K562 (cell line): ENCODE measurements at regions not wholly inside any gene's neighbourhood (a gene's known extent, or its start where the extent isn't known, plus 50 kb on each side); places are given as distances from the start of the nearest gene placed in this dataset.

ENCODE experiments used
- ATAC-seq: fragments of 200-7000 bp; cut with Tn5 transposase; 3 replicates; pipeline ENCODE4 v1.9.1; 2020; ENCODE audit warnings: moderate library complexity
- BruUV-seq: library from RNA; stranded (reverse); fragments of 400-500 nt; replicated peaks from 2 replicates; lab custom pipeline; 2021; lab: Mats Ljungman, UMichigan
- CTCF ChIA-PET: fragments of 300-600 bp; formaldehyde crosslinking; extraction: SDS; loops from one replicate; lab custom pipeline; 2021; ENCODE audit warnings: low intra/inter-chr PET ratio; lab: Yijun Ruan, JAX
- POLR2A ChIA-PET: fragments of 300-600, 350-650 bp; sonication (Branson Sonifier 250); formaldehyde crosslinking; extraction: SDS; loops from one replicate; lab custom pipeline; 2021; ENCODE audit warnings: antibody characterized with exemption, inconsistent platforms; lab: Yijun Ruan, JAX
- DNase-seq, 4 experiments: peaks; one replicate each; pipeline versions ENCODE4 v3.0.0 to v3.0.0-alpha.2; 2011 to 2018; ENCODE audit warnings: low spot score in 3 of 4, mixed read lengths in 3 of 4; ENCODE audit errors: extremely low read depth in 1 of 4
- FAIRE-seq: peaks from 2 replicates; lab custom pipeline; 2011; peaks lifted over from hg19 to GRCh38; lab: Jason Lieb, UNC
- H2AFZ ChIP-seq: 2 replicates; pipeline ENCODE4 v1.6.0; 2011; ENCODE audit warnings: low read depth, low read length, control low read depth, inconsistent platforms
- H3K27ac ChIP-seq: fragments of 200-600 bp; 3 replicates; pipeline ENCODE4 v1.8.0; 2011; ENCODE audit warnings: low read depth, mild to moderate bottlenecking, control low read depth, inconsistent platforms, low read length, moderate library complexity, mixed read lengths; ENCODE audit errors: extremely low read depth
- H3K27me3 ChIP-seq, 2 experiments: fragments of 300-600 bp in 1 of 2; 2 replicates in 1 of 2; 3 replicates in 1 of 2; pipeline versions ENCODE4 v1.6.0 to v1.8.0; 2011; ENCODE audit warnings: inconsistent platforms in 2 of 2, low read length in 2 of 2, mild to moderate bottlenecking in 1 of 2, mixed read lengths in 1 of 2, moderate library complexity in 1 of 2; ENCODE audit not compliant: control insufficient read depth in 2 of 2, insufficient read depth in 2 of 2
- H3K36me3 ChIP-seq: fragments of 300-600 bp; 3 replicates; pipeline ENCODE4 v1.8.0; 2011; ENCODE audit warnings: mild to moderate bottlenecking, low read length, inconsistent platforms; ENCODE audit not compliant: control insufficient read depth, insufficient read depth
- H3K4me1 ChIP-seq, 2 experiments: fragments of 200-600 bp in 1 of 2; replicated peaks in 1 of 2; 2 replicates in 1 of 2; 3 replicates in 1 of 2; pipeline versions ENCODE4 v1.5.1 to v1.8.0; 2011; ENCODE audit warnings: inconsistent platforms in 2 of 2, low read length in 2 of 2, mild to moderate bottlenecking in 1 of 2, mixed read lengths in 1 of 2, moderate library complexity in 1 of 2; ENCODE audit not compliant: control insufficient read depth in 2 of 2, insufficient read depth in 2 of 2
- H3K4me2 ChIP-seq: 2 replicates; pipeline ENCODE4 v1.6.1; 2011; ENCODE audit warnings: low read length, control low read depth, inconsistent platforms, mixed read lengths; ENCODE audit not compliant: insufficient read depth
- H3K4me3 ChIP-seq: fragments of 200-600 bp; sonication (generic), shearing (Covaris generic); 2 replicates; pipeline ENCODE4 v1.5.1; 2016; ENCODE audit warnings: control low read depth, inconsistent platforms
- H3K79me2 ChIP-seq: fragments of 200-600 bp; 3 replicates; pipeline ENCODE4 v1.8.0; 2011; ENCODE audit warnings: low read length, inconsistent platforms; ENCODE audit not compliant: control insufficient read depth, insufficient read depth
- H3K9ac ChIP-seq, 2 experiments: 2 replicates each; pipeline versions ENCODE4 v1.6.0 to v1.6.1; 2011; ENCODE audit warnings: low read depth in 2 of 2, low read length in 2 of 2, control low read depth in 1 of 2, inconsistent platforms in 1 of 2, mild to moderate bottlenecking in 1 of 2, mixed read lengths in 1 of 2; ENCODE audit not compliant: insufficient read depth in 1 of 2
- H3K9me1 ChIP-seq: one replicate; pipeline ENCODE4 v1.6.0; 2011; ENCODE audit warnings: inconsistent platforms, mild to moderate bottlenecking, low read length, moderate library complexity; ENCODE audit not compliant: control insufficient read depth, insufficient read depth
- H3K9me3 ChIP-seq: replicated peaks from 2 replicates; pipeline ENCODE4 v1.5.1; 2011; ENCODE audit warnings: low read depth, low read length, inconsistent platforms; ENCODE audit not compliant: control insufficient read depth, insufficient read depth
- H4K20me1 ChIP-seq: replicated peaks from 2 replicates; pipeline ENCODE4 v1.6.1; 2011; ENCODE audit warnings: low read length, inconsistent platforms, mixed read lengths; ENCODE audit not compliant: control insufficient read depth, insufficient read depth
- CBFA2T2 ChIP-seq: fragments of 450-650 bp; conservative IDR thresholded peaks from 2 replicates; pipeline ENCODE4 v1.6.1; 2017; ENCODE audit warnings: mild to moderate bottlenecking
- CBX1 ChIP-seq: sonication (generic); IDR thresholded peaks from 2 replicates; pipeline ENCODE4 v1.6.1; 2016; ENCODE audit warnings: antibody characterized with exemption, low read depth, mild to moderate bottlenecking
- FUS ChIP-seq: fragments of 200-400 bp; formaldehyde crosslinking; optimal IDR thresholded peaks from 2 replicates; pipeline ENCODE3; 2017; ENCODE audit warnings: low read depth, low read length
- L3MBTL2 ChIP-seq: fragments of 450-650 bp; IDR thresholded peaks from 2 replicates; pipeline ENCODE4 v1.6.1; 2016; ENCODE audit warnings: mild to moderate bottlenecking, moderate library complexity
- RAD51 ChIP-seq: fragments of 450-650 bp; IDR thresholded peaks from 2 replicates; pipeline ENCODE4 v1.7.1; 2016; ENCODE audit warnings: low read depth, mild to moderate bottlenecking, borderline replicate concordance
- SNRNP70 ChIP-seq: fragments of 200-400 bp; formaldehyde crosslinking; optimal IDR thresholded peaks from 2 replicates; pipeline ENCODE3; 2017; ENCODE audit warnings: low read depth, low read length
- TFAP4 ChIP-seq: sonication (generic); formaldehyde crosslinking; IDR thresholded peaks from 2 replicates; pipeline ENCODE4 v1.8.0; 2022; ENCODE audit warnings: missing genetic modification reagents, mild to moderate bottlenecking, moderate library complexity, borderline replicate concordance
- TOE1 ChIP-seq, 2 experiments: fragments of 450-650 bp in 1 of 2; sonication (generic) in 1 of 2; formaldehyde crosslinking in 1 of 2; IDR thresholded peaks; 2 replicates each; pipeline versions ENCODE4 v1.7.1 to v1.8.0; 2016 to 2022; ENCODE audit warnings: borderline replicate concordance in 2 of 2, mild to moderate bottlenecking in 2 of 2, antibody characterized with exemption in 1 of 2, inconsistent platforms in 1 of 2, low read depth in 1 of 2, missing genetic modification reagents in 1 of 2, moderate library complexity in 1 of 2
- USF2 ChIP-seq: sonication (generic); formaldehyde crosslinking; IDR thresholded peaks from 2 replicates; pipeline ENCODE4 v1.5.0; 2020; ENCODE audit warnings: missing genetic modification reagents
- ZNF431 ChIP-seq: sonication (generic); formaldehyde crosslinking; IDR thresholded peaks from 2 replicates; pipeline ENCODE4 v1.8.0; 2022; ENCODE audit warnings: mild to moderate bottlenecking, missing genetic modification reagents
- WGBS: fragments of 100-300 bp; shearing (Covaris generic); methylation state at CpG from one replicate; pipeline ENCODE4 v1.1.6; 2016; ENCODE audit warnings: low coverage, mixed read lengths; ENCODE audit not compliant: insufficient coverage; ENCODE audit errors: missing lambda C conversion rate; 5-methylcytosine and 5-hydroxymethylcytosine counted together
- in situ Hi-C: fragments of 300-500 bp; cut with MboI; formaldehyde crosslinking; loops from 4 replicates; pipeline ENCODE4 v1.15.0; 2018; ENCODE audit warnings: inconsistent platforms, mixed read lengths
- intact Hi-C: fragments of 100-400 bp; cut with micrococcal nuclease; formaldehyde crosslinking; loops from 2 replicates; pipeline ENCODE4 v1.14.2; 2022
- TF ChIP-seq, protein P1 (sequence below): fragments of 450-650 bp; formaldehyde crosslinking; IDR thresholded peaks from 2 replicates; pipeline ENCODE4 v1.4.0; 2020; ENCODE audit warnings: mild to moderate bottlenecking, mixed read lengths

GRCh38 chr1:184141361-184141880, 89.9 kb downstream of the TSEN15 start:
- TF ChIP-seq TFAP4 (CRISPR knock-in tag) (no peak), FUS (no peak), TOE1 (IDR thresholded peaks at IDR 0.05; ENCODE audit: borderline replicate concordance) (peak; percentile 84; the same call in 1 of the 2 replicates), TOE1 (CRISPR knock-in tag; IDR thresholded peaks at IDR 0.05; ENCODE audit: borderline replicate concordance, low read depth) (no peak), CBX1 (no peak), CBFA2T2 (0 out of 2 replicates have a peak, but pooled peaks have one; percentile 28), ZNF431 (CRISPR knock-in tag) (no peak), USF2 (CRISPR knock-in tag) (peak; percentile 76), L3MBTL2 (0 out of 2 replicates have a peak, but pooled peaks have one; percentile 16), RAD51 (peak; percentile 83), SNRNP70 (no peak)
- TF ChIP-seq, protein P1, sequence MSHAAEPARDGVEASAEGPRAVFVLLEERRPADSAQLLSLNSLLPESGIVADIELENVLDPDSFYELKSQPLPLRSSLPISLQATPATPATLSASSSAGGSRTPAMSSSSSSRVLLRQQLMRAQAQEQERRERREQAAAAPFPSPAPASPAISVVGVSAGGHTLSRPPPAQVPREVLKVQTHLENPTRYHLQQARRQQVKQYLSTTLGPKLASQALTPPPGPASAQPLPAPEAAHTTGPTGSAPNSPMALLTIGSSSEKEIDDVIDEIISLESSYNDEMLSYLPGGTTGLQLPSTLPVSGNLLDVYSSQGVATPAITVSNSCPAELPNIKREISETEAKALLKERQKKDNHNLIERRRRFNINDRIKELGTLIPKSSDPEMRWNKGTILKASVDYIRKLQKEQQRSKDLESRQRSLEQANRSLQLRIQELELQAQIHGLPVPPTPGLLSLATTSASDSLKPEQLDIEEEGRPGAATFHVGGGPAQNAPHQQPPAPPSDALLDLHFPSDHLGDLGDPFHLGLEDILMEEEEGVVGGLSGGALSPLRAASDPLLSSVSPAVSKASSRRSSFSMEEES (CRISPR knock-in tag): peak; percentile 93
- Histone ChIP-seq H3K36me3 (no peaks in the 10 kb centered on the region), H3K27me3 (peaks cover 4 to 8% of the 10 kb centered on the region in 2 experiments; a peak in 1 of 5 replicates), H3K9me3 (no peaks in the 10 kb centered on the region; the same call in 1 of the 2 replicates), H3K27ac (no peak overlapping the region), H3K4me1 (no peaks in the 10 kb centered on the region; a peak in 1 of 5 replicates), H2AFZ (peak overlapping the region; percentile 46), H3K4me3 (no peak overlapping the region), H4K20me1 (no peaks in the 10 kb centered on the region), H3K9me1 (no peaks in the 10 kb centered on the region), H3K9ac (no peak overlapping the region), H3K79me2 (no peaks in the 10 kb centered on the region), H3K4me2 (peak overlapping the region; percentile 20; the same call in 1 of the 2 replicates)
- peak; percentile 69 for ATAC-seq
- ChIA-PET POLR2A (interaction anchor here (0.6 kb wide), 1 partner anchor 117 kb away, joined by 3 read pairs; no protein-coding TSS in a partner anchor), CTCF (no interaction called here)
- FAIRE-seq: peak; percentile 77
- DNase-seq: peak in 1 of 4 experiments; percentile 24
- in situ Hi-C loops: no loop called here
- WGBS: 4% methylated on average over 6 of the region's 6 CpGs
- no TSS peak for BruUV-seq
- intact Hi-C loops: no loop called here
